Lower lobe of right lung (tissue), 2 donors: ENCODE measurements at regions not wholly inside any gene's neighbourhood (a gene's known extent, or its start where the extent isn't known, plus 50 kb on each side); places are given as distances from the start of the nearest gene placed in this dataset.

Experiments used
- ATAC-seq, 2 donors: fragments of 200-7000 bp; cut with Tn5 transposase; one replicate each; pipeline ENCODE4 v1.9.1; 2020 to 2022; ENCODE audit warnings: mild to moderate bottlenecking in 2 of 2, moderate library complexity in 2 of 2
- DNase-seq: peaks from one replicate; pipeline ENCODE4 v3.0.0-alpha.2; 2020
- H3K27ac ChIP-seq: fragments of 200-600 bp; one replicate; pipeline ENCODE4 v1.8.0; 2022
- H3K27me3 ChIP-seq: fragments of 200-600 bp; one replicate; pipeline ENCODE4 v1.8.0; 2022; ENCODE audit warnings: low read depth
- H3K36me3 ChIP-seq: fragments of 200-600 bp; one replicate; pipeline ENCODE4 v1.8.0; 2022; ENCODE audit warnings: mild to moderate bottlenecking
- H3K4me1 ChIP-seq: fragments of 200-600 bp; one replicate; pipeline ENCODE4 v1.8.0; 2022
- H3K4me3 ChIP-seq: fragments of 200-600 bp; one replicate; pipeline ENCODE4 v1.8.0; 2022; ENCODE audit warnings: mild to moderate bottlenecking
- H3K9me3 ChIP-seq: fragments of 200-600 bp; one replicate; pipeline ENCODE4 v1.8.0; 2022
- intact Hi-C: fragments of 100-400 bp; cut with DNase I; formaldehyde crosslinking; loops from one replicate; pipeline ENCODE4 v1.11.0; 2022
- TF ChIP-seq, protein P1 (sequence below): fragments of 200-600 bp; IDR thresholded peaks from one replicate; pipeline ENCODE4 v1.8.0; 2022; ENCODE audit warnings: antibody characterized with exemption, mild to moderate bottlenecking
- donor health status: DM: no; HTN: yes; CAD: no; lungs with severe emphysema.

DNA sequence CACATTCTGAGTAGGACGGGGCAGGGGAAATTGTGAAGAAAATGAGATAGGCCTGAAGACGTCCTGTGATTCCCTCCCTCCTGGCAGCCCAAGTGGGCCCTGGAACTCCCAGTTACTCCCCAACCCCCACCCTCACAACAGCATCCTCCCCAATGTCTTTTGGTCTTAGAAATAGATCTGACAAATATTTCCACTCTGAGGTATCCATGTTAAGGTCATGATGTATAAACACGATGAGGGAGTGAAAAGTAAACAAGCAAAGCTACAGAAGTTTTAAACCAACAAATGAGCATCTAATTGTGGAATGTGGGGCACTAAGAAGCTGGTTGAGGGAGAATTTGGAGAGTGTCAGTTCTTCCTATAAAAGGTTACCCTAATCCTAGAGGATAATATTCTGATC lies 103.7 kb upstream of the AADACL2 start:
- ATAC-seq, result peak in 1 of 2 donors; percentile 17
- H3K27me3 ChIP-seq, result no peaks in the 10 kb centered on the region
- H3K9me3 ChIP-seq, result no peaks in the 10 kb centered on the region
- no peaks in the 10 kb centered on the region for H3K36me3 ChIP-seq
- intact Hi-C loops, result no loop called here
- DNase-seq, result no peak
- peaks cover 11% of the 10 kb centered on the region for H3K4me1 ChIP-seq
- TF ChIP-seq, protein P1, sequence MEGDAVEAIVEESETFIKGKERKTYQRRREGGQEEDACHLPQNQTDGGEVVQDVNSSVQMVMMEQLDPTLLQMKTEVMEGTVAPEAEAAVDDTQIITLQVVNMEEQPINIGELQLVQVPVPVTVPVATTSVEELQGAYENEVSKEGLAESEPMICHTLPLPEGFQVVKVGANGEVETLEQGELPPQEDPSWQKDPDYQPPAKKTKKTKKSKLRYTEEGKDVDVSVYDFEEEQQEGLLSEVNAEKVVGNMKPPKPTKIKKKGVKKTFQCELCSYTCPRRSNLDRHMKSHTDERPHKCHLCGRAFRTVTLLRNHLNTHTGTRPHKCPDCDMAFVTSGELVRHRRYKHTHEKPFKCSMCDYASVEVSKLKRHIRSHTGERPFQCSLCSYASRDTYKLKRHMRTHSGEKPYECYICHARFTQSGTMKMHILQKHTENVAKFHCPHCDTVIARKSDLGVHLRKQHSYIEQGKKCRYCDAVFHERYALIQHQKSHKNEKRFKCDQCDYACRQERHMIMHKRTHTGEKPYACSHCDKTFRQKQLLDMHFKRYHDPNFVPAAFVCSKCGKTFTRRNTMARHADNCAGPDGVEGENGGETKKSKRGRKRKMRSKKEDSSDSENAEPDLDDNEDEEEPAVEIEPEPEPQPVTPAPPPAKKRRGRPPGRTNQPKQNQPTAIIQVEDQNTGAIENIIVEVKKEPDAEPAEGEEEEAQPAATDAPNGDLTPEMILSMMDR, result no peak
- no peak overlapping the region for H3K4me3 ChIP-seq
- H3K27ac ChIP-seq, result no peak overlapping the region

DNA sequence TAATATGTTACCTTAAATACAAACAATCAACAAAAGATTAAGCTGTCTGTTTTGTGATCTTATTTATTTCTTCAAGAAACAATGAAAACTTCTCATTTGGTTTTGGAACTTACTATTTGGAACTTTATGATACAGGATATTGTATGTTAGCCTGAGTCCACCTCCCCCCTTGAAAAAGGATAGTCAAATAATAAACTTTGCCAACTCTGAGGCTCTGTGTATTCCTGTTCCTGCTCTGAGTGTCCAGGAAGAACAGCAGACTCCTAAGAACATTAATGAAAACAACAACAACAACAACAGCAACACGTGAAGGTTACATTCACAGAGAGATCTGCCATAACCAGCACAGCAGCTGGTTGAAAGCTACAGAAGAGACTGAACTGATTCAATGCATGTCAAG lies 108.1 kb upstream of the AADACL2 start:
- no peaks in the 10 kb centered on the region for H3K9me3 ChIP-seq
- H3K36me3 ChIP-seq, result no peaks in the 10 kb centered on the region
- H3K4me3 ChIP-seq, result no peak overlapping the region
- intact Hi-C loops, result no loop called here
- H3K27ac ChIP-seq, result no peak overlapping the region
- TF ChIP-seq, protein P1, result no peak
- H3K27me3 ChIP-seq, result no peaks in the 10 kb centered on the region
- H3K4me1 ChIP-seq, result no peaks in the 10 kb centered on the region
- no peak for DNase-seq
- no peak for ATAC-seq

GRCh38 chr3:151625086-151625485 lies 108.6 kb upstream of the AADACL2 start:
- Histone ChIP-seq H3K4me3 (no peak overlapping the region), H3K27me3 (no peaks in the 10 kb centered on the region), H3K9me3 (no peaks in the 10 kb centered on the region), H3K36me3 (no peaks in the 10 kb centered on the region), H3K4me1 (no peaks in the 10 kb centered on the region), H3K27ac (no peak overlapping the region)
- DNase-seq, result no peak
- intact Hi-C loops, result no loop called here
- ATAC-seq, result no peak
- TF ChIP-seq, protein P1, result no peak

DNA sequence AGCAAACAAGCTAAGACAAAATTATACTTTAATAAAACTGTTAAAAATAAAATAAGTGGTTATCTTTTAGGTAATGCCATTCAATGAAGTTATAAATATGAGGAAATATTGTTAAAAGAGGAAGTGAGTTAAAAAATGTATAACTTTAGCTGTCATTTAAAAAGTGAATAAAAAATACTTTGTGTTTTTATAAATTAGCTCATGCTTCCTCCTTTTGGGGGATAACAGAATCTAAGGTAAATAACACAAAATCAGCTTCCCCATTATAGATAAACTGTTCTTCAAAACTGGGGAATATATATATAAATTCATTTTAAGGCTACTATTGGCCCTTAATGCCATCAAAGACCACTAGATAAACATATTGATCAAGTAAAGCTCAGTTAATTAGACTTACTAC lies 113.7 kb upstream of the AADACL2 start:
- no peak for ATAC-seq
- no peaks in the 10 kb centered on the region for H3K36me3 ChIP-seq
- intact Hi-C loops, result no loop called here

GRCh38 chr3:151615464-151615863 lies 118.3 kb upstream of the AADACL2 start:
- no peak for ATAC-seq
- TF ChIP-seq, protein P1, result no peak

More for the DNA sequence above, 113.7 kb upstream of the AADACL2 start:
- Histone ChIP-seq H3K4me1 (no peaks in the 10 kb centered on the region), H3K27me3 (no peaks in the 10 kb centered on the region), H3K27ac (no peak overlapping the region), H3K9me3 (no peaks in the 10 kb centered on the region), H3K4me3 (no peak overlapping the region)
- DNase-seq, result no peak
- TF ChIP-seq, protein P1, result no peak

GRCh38 chr3:151612115-151612514 lies 121.6 kb upstream of the AADACL2 start:
- ATAC-seq, result no peak
- no peaks in the 10 kb centered on the region for H3K27me3 ChIP-seq
- DNase-seq, result no peak
- H3K4me1 ChIP-seq, result no peaks in the 10 kb centered on the region
- peaks cover 7% of the 10 kb centered on the region for H3K9me3 ChIP-seq
- no peak overlapping the region for H3K27ac ChIP-seq
- TF ChIP-seq, protein P1, result no peak
- intact Hi-C loops, result no loop called here
- no peaks in the 10 kb centered on the region for H3K36me3 ChIP-seq
- no peak overlapping the region for H3K4me3 ChIP-seq

More at GRCh38 chr3:151615464-151615863, 118.3 kb upstream of the AADACL2 start:
- no peak overlapping the region for H3K4me3 ChIP-seq
- H3K4me1 ChIP-seq, result no peaks in the 10 kb centered on the region
- no peak for DNase-seq
- no peaks in the 10 kb centered on the region for H3K36me3 ChIP-seq
- intact Hi-C loops, result no loop called here
- H3K9me3 ChIP-seq, result peaks cover 3% of the 10 kb centered on the region
- no peaks in the 10 kb centered on the region for H3K27me3 ChIP-seq
- H3K27ac ChIP-seq, result no peak overlapping the region
